NB4 (cell line): ENCODE measurements at regions not wholly inside any gene's neighbourhood (a gene's known extent, or its start where the extent isn't known, plus 50 kb on each side); places are given as distances from the start of the nearest gene placed in this dataset.

Experiments used
- CTCF ChIP-seq: IDR thresholded peaks from one replicate; pipeline ENCODE4 v1.5.1; 2012; ENCODE audit warnings: low read depth, low read length
- POLR2A ChIP-seq: IDR thresholded peaks from 2 replicates; pipeline ENCODE4 v1.6.1; 2011; ENCODE audit warnings: mild to moderate bottlenecking; ENCODE audit not compliant: insufficient read length; ENCODE audit errors: extremely low read depth

GRCh38 chr18:27778925-27779324 lies 398.0 kb downstream of the CDH2 start:
- no peak for TF ChIP-seq CTCF
- no peak for TF ChIP-seq POLR2A
